ENCODE measurements at regions not wholly inside any gene's neighbourhood (a gene's known extent, or its start where the extent isn't known, plus 50 kb on each side); places are given as distances from the start of the nearest gene placed in this dataset.

GRCh38 chr9:107931071-107931715 is 441.6 kb upstream of the KLF4 start:
- no peak for TF ChIP-seq CTCF (IDR thresholded peaks at IDR 0.05)
- no peak for TF ChIP-seq POLR2A (IDR thresholded peaks at IDR 0.05)
